Lower leg skin (tissue), 3 donors: ENCODE measurements at regions not wholly inside any gene's neighbourhood (a gene's known extent, or its start where the extent isn't known, plus 50 kb on each side); places are given as distances from the start of the nearest gene placed in this dataset.

Experiments
- CTCF ChIP-seq, 3 donors: fragments of 450-650 bp; IDR thresholded peaks; one replicate each; pipeline ENCODE4 v1.5.1; 2016; ENCODE audit warnings: antibody characterized with exemption in 3 of 3, mild to moderate bottlenecking in 3 of 3, moderate library complexity in 2 of 3
- POLR2A ChIP-seq, 2 donors: fragments of 450-650 bp; IDR thresholded peaks; one replicate each; pipeline ENCODE4 v1.6.1; 2016 to 2017; ENCODE audit warnings: antibody characterized with exemption in 2 of 2, mild to moderate bottlenecking in 1 of 2, moderate library complexity in 1 of 2

GRCh38 chr12:98446060-98446459 is 69.3 kb upstream of the TMPO start:
- no peak for TF ChIP-seq CTCF (IDR thresholded peaks at IDR 0.05)
- TF ChIP-seq POLR2A (IDR thresholded peaks at IDR 0.05), result no peak
